Activated naive CD4-positive, alpha-beta T cell treated with anti-CD3 and anti-CD28 coated beads for 36 hours (primary cell): ENCODE measurements at regions not wholly inside any gene's neighbourhood (a gene's known extent, or its start where the extent isn't known, plus 50 kb on each side); places are given as distances from the start of the nearest gene placed in this dataset.
A peak's percentile ranks its signal among the peaks of the same experiment; 100 is the strongest.

Source experiments
- CTCF ChIA-PET: fragments of 350-600 bp; sonication (Branson Sonifier 250); formaldehyde crosslinking; loops from one replicate; lab custom pipeline; 2021; ENCODE audit warnings: antibody characterized with exemption; lab: Charles Lee
- DNase-seq: peaks from one replicate; pipeline ENCODE4 v3.0.0-alpha.2; 2020
- H3K27ac Mint-ChIP-seq: one replicate; pipeline ENCODE4 v1.8.0; 2021; ENCODE audit warnings: mild to moderate bottlenecking, mixed read lengths
- H3K27me3 Mint-ChIP-seq: one replicate; pipeline ENCODE4 v1.8.0; 2021; ENCODE audit warnings: low read depth, mixed read lengths
- H3K36me3 Mint-ChIP-seq: one replicate; pipeline ENCODE4 v1.8.0; 2021; ENCODE audit warnings: low read depth, mixed read lengths
- H3K4me1 Mint-ChIP-seq: one replicate; pipeline ENCODE4 v1.8.0; 2021; ENCODE audit warnings: low read depth, mixed read lengths
- H3K4me3 Mint-ChIP-seq: one replicate; pipeline ENCODE4 v1.8.0; 2021; ENCODE audit warnings: mild to moderate bottlenecking, moderate library complexity, mixed read lengths
- H3K9me3 Mint-ChIP-seq: one replicate; pipeline ENCODE4 v1.8.0; 2021; ENCODE audit warnings: mixed read lengths
- intact Hi-C: fragments of 100-400 bp; cut with micrococcal nuclease; formaldehyde crosslinking; loops from one replicate; pipeline ENCODE4 v1.15.1; 2023

DNA sequence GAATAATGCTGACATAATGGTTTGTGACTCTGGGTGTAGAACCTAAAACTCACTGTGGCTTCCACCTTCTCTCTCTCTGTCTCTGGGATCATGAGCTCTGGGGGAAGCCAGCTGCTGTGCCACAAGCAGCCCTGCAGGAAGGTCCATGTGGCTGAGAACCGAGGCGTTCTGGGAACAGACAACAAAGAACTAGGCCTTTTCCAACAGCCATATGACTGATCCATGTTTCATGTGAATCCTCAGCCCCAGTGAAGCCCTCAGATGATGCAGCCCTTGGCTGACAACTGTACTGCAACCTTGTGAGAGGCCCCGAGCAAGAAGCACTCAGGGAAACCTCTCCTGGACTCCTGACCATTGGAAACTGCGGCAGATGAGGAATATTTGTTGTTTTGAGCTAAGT, 56.6 kb downstream of the HLA-G start:
- no peak overlapping the region for H3K27ac Mint-ChIP-seq
- peaks cover 6% of the 10 kb centered on the region for H3K36me3 Mint-ChIP-seq
- no peaks in the 10 kb centered on the region for H3K27me3 Mint-ChIP-seq
- H3K4me1 Mint-ChIP-seq = peaks cover 12% of the 10 kb centered on the region
- no peak for DNase-seq
- intact Hi-C loops = no loop called here
- no peak overlapping the region for H3K4me3 Mint-ChIP-seq
- peaks cover 13% of the 10 kb centered on the region for H3K9me3 Mint-ChIP-seq
- CTCF ChIA-PET = no interaction called here

- DNase-seq = no peak
- Mint-ChIP-seq H3K4me1 (peaks cover 12% of the 10 kb centered on the region), H3K27me3 (no peaks in the 10 kb centered on the region), H3K36me3 (peaks cover 5% of the 10 kb centered on the region), H3K27ac (peak overlapping the region; percentile 91), H3K4me3 (peak overlapping the region; percentile 80), H3K9me3 (peaks cover 10% of the 10 kb centered on the region)
- intact Hi-C loops = loop anchor here (5.0 kb wide), 2 partner anchors 41 to 176 kb away; partner anchors contain the start of gene POLR1H
- CTCF ChIA-PET = interaction anchor here (0.8 kb wide), 1 partner anchor 8 kb away, joined by 4 read pairs; no protein-coding TSS in a partner anchor
Measured at GRCh38 chr6:29886701-29887100, 55.6 kb upstream of the HLA-A start.

GRCh38 chr6:29887330-29887818, 55.0 kb upstream of the HLA-A start:
- intact Hi-C loops = loop anchor here (5.0 kb wide), 2 partner anchors 40 to 175 kb away; partner anchors contain the start of gene POLR1H
- Mint-ChIP-seq H3K9me3 (peaks cover 10% of the 10 kb centered on the region), H3K27ac (peak overlapping the region; percentile 91)

GRCh38 chr6:29887819-29888776, 54.2 kb upstream of the HLA-A start:
- Mint-ChIP-seq H3K4me3 (peak overlapping the region; percentile 80), H3K27me3 (no peaks in the 10 kb centered on the region), H3K4me1 (peaks cover 12% of the 10 kb centered on the region), H3K36me3 (peaks cover 11% of the 10 kb centered on the region), H3K9me3 (peaks cover 10% of the 10 kb centered on the region), H3K27ac (peak overlapping the region; percentile 91)
- CTCF ChIA-PET = no interaction called here
- peak; percentile 87 for DNase-seq
- intact Hi-C loops = loop anchor here (1.0 to 5.0 kb wide), 3 partner anchors 39 to 174 kb away; partner anchors contain the start of genes HLA-A and POLR1H

More at GRCh38 chr6:29887330-29887818, 55.0 kb upstream of the HLA-A start:
- peaks cover 12% of the 10 kb centered on the region for H3K4me1 Mint-ChIP-seq
- peak overlapping the region; percentile 80 for H3K4me3 Mint-ChIP-seq
- H3K27me3 Mint-ChIP-seq = no peaks in the 10 kb centered on the region
- peaks cover 10% of the 10 kb centered on the region for H3K36me3 Mint-ChIP-seq
- CTCF ChIA-PET = interaction anchor here (0.8 kb wide), 1 partner anchor 9 kb away, joined by 4 read pairs; no protein-coding TSS in a partner anchor
- peak; percentile 32 for DNase-seq
